ENCODE measurements at regions not wholly inside any gene's neighbourhood (a gene's known extent, or its start where the extent isn't known, plus 50 kb on each side); places are given as distances from the start of the nearest gene placed in this dataset.

DNA sequence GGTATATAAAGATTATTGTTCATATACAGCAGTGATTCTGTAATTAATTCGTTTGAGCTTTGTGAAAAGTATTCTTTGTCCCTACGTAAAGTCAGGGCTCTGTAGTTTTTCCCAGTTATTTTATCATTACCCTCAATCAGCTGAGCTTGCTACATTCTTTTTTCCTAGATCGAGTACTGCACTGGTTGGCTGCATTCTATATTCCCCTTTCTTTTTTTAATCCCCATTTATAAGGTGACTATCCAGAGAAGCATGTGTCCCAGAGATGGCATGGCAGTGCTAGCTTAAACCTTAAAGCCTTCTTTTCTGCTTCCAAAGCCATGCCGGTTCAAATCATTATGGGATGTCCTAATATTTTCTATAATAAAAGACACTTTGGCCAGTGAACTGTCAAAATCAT lies 230.1 kb upstream of the CELF2 start:
- no peaks in the 10 kb centered on the region for H3K9me3 ChIP-seq (ENCODE audit: control insufficient read depth in 1 of 2, insufficient read depth in 1 of 2, low read length in 2 of 2)
- ATAC-seq (ENCODE audit: poor library complexity) (no peak), DNase-seq (no peak)
- no peak for TF ChIP-seq CTCF (IDR thresholded peaks at IDR 0.05)
- no peaks in the 10 kb centered on the region for H3K9me3 Mint-ChIP-seq
- intact Hi-C loops (cut with DNase I, micrococcal nuclease): no loop called here
- no peak overlapping the region for H3K4me3 Mint-ChIP-seq
- peaks cover 17% of the 10 kb centered on the region for H3K27me3 Mint-ChIP-seq
- no peak overlapping the region for H3K4me3 ChIP-seq (ENCODE audit: low read length)
- no peak overlapping the region for H3K27ac Mint-ChIP-seq
- ChIA-PET CTCF (no interaction called here), POLR2A (no interaction called here)
- H3K36me3 Mint-ChIP-seq (ENCODE audit: low read depth): no peaks in the 10 kb centered on the region
- H3K4me1 Mint-ChIP-seq (ENCODE audit: low read depth): peaks cover 12% of the 10 kb centered on the region
- no peak overlapping the region for H3K27ac ChIP-seq (ENCODE audit: low read depth in 1 of 2, low read length in 2 of 2)
- H3K4me1 ChIP-seq (ENCODE audit: insufficient read depth, low read length): no peaks in the 10 kb centered on the region
- H3K36me3 ChIP-seq (ENCODE audit: insufficient read depth, low read length): no peaks in the 10 kb centered on the region
- H3K27me3 ChIP-seq (ENCODE audit: control insufficient read depth in 1 of 2, insufficient read depth in 2 of 2, low read length in 2 of 2): no peaks in the 10 kb centered on the region

- no peaks in the 10 kb centered on the region for H3K36me3 Mint-ChIP-seq (ENCODE audit: low read depth)
- H3K4me1 ChIP-seq (ENCODE audit: insufficient read depth, low read length): no peaks in the 10 kb centered on the region
- POLR2A ChIA-PET: interaction anchor here (1.0 kb wide), 1 partner anchor 9 kb away, joined by 3 read pairs; no protein-coding TSS in a partner anchor
- no peak overlapping the region for H3K27ac ChIP-seq (ENCODE audit: low read depth in 1 of 2, low read length in 2 of 2)
- H3K9me3 Mint-ChIP-seq: no peaks in the 10 kb centered on the region
- H3K27me3 Mint-ChIP-seq: peaks cover 20% of the 10 kb centered on the region
- no peak for TF ChIP-seq CTCF (IDR thresholded peaks at IDR 0.05)
- no peak overlapping the region for H3K4me3 Mint-ChIP-seq
- ATAC-seq (ENCODE audit: poor library complexity): no peak
- intact Hi-C loops (cut with DNase I, micrococcal nuclease): no loop called here
- no peak overlapping the region for H3K4me3 ChIP-seq (ENCODE audit: low read length)
- no peak for DNase-seq
- no peaks in the 10 kb centered on the region for H3K9me3 ChIP-seq (ENCODE audit: control insufficient read depth in 1 of 2, insufficient read depth in 1 of 2, low read length in 2 of 2)
- no peaks in the 10 kb centered on the region for H3K27me3 ChIP-seq (ENCODE audit: control insufficient read depth in 1 of 2, insufficient read depth in 2 of 2, low read length in 2 of 2)
- no peaks in the 10 kb centered on the region for H3K36me3 ChIP-seq (ENCODE audit: insufficient read depth, low read length)
- peaks cover 12% of the 10 kb centered on the region for H3K4me1 Mint-ChIP-seq (ENCODE audit: low read depth)
- H3K27ac Mint-ChIP-seq: no peak overlapping the region
- CTCF ChIA-PET: no interaction called here
These were observed 228.9 kb upstream of the CELF2 start for GRCh38 chr10:10788761-10789160.

GRCh38 chr10:10791869-10792268 lies 225.8 kb upstream of the CELF2 start:
- Histone ChIP-seq H3K9me3 (ENCODE audit: control insufficient read depth in 1 of 2, insufficient read depth in 1 of 2, low read length in 2 of 2) (no peaks in the 10 kb centered on the region), H3K27me3 (ENCODE audit: control insufficient read depth in 1 of 2, insufficient read depth in 2 of 2, low read length in 2 of 2) (no peaks in the 10 kb centered on the region), H3K36me3 (ENCODE audit: insufficient read depth, low read length) (no peaks in the 10 kb centered on the region), H3K4me1 (ENCODE audit: insufficient read depth, low read length) (no peaks in the 10 kb centered on the region), H3K4me3 (ENCODE audit: low read length) (no peak overlapping the region), H3K27ac (ENCODE audit: low read depth in 1 of 2, low read length in 2 of 2) (no peak overlapping the region)
- no peak for TF ChIP-seq CTCF (IDR thresholded peaks at IDR 0.05)
- Mint-ChIP-seq H3K27ac (no peak overlapping the region), H3K36me3 (ENCODE audit: low read depth) (no peaks in the 10 kb centered on the region), H3K4me3 (no peak overlapping the region), H3K4me1 (ENCODE audit: low read depth) (no peaks in the 10 kb centered on the region), H3K9me3 (no peaks in the 10 kb centered on the region), H3K27me3 (peaks cover 44% of the 10 kb centered on the region)
- intact Hi-C loops (cut with DNase I, micrococcal nuclease): no loop called here
- ATAC-seq (ENCODE audit: poor library complexity) (no peak), DNase-seq (no peak)
- ChIA-PET CTCF (interaction anchor here (0.7 kb wide), 1 partner anchor 14 kb away, joined by 3 read pairs; no protein-coding TSS in a partner anchor), POLR2A (no interaction called here)

Data from CD4-positive, alpha-beta T cell (primary cell).